Spleen (tissue), 11 donors: ENCODE measurements at regions not wholly inside any gene's neighbourhood (a gene's known extent, or its start where the extent isn't known, plus 50 kb on each side); places are given as distances from the start of the nearest gene placed in this dataset.

ENCODE experiments used
- DNase-seq: peaks from one replicate; pipeline ENCODE4 v3.0.0-alpha.2; 2020
- H3K27ac ChIP-seq, 8 donors: fragments of 200-600 bp; sonication (generic) in 7 of 8; 1 replicate in 4 of 8; 2 replicates in 4 of 8; pipeline versions ENCODE4 v1.5.0 to v1.8.0; 2016 to 2021; ENCODE audit warnings: inconsistent platforms in 4 of 8, mild to moderate bottlenecking in 4 of 8, moderate library complexity in 1 of 8
- H3K27me3 ChIP-seq, 7 donors: fragments of 200-600 bp; sonication (generic) in 6 of 7; replicated peaks in 1 of 7; 1 replicate in 4 of 7; 2 replicates in 3 of 7; pipeline versions ENCODE4 v1.5.0 to v1.8.0; 2016 to 2021; ENCODE audit warnings: inconsistent platforms in 3 of 7, mild to moderate bottlenecking in 1 of 7
- H3K36me3 ChIP-seq, 6 donors: fragments of 200-600 bp; sonication (generic) in 5 of 6; 1 replicate in 4 of 6; 2 replicates in 2 of 6; pipeline versions ENCODE4 v1.5.0 to v1.8.0; 2016 to 2021; ENCODE audit warnings: inconsistent platforms in 2 of 6
- H3K4me1 ChIP-seq, 6 donors: fragments of 200-600 bp; sonication (generic) in 5 of 6; 1 replicate in 3 of 6; 2 replicates in 3 of 6; pipeline versions ENCODE4 v1.5.0 to v1.8.0; 2016 to 2021; ENCODE audit warnings: inconsistent platforms in 3 of 6
- H3K4me3 ChIP-seq, 8 donors: fragments of 200-600 bp; sonication (generic) in 7 of 8; 1 replicate in 4 of 8; 2 replicates in 4 of 8; pipeline versions ENCODE4 v1.5.0 to v1.8.0; 2016 to 2021; ENCODE audit warnings: inconsistent platforms in 4 of 8, mild to moderate bottlenecking in 4 of 8, moderate library complexity in 2 of 8
- H3K9me3 ChIP-seq, 8 donors: fragments of 200-600 bp; sonication (generic) in 7 of 8; 1 replicate in 4 of 8; 2 replicates in 4 of 8; pipeline versions ENCODE4 v1.5.0 to v1.8.0; 2016 to 2021; ENCODE audit warnings: inconsistent platforms in 4 of 8
- CTCF ChIP-seq, 11 experiments: fragments of 200-600 bp in 7 of 11; fragments of 450-650 bp in 4 of 11; sonication (generic) in 4 of 11; IDR thresholded peaks in 8 of 11; conservative IDR thresholded peaks in 3 of 11; 1 replicate in 7 of 11; 2 replicates in 4 of 11; pipeline versions ENCODE4 v1.4.0 to v1.8.0; 2016 to 2021; ENCODE audit warnings: antibody characterized with exemption in 11 of 11, inconsistent platforms in 4 of 11, mild to moderate bottlenecking in 1 of 11
- POLR2A ChIP-seq, 3 donors: fragments of 450-650 bp; IDR thresholded peaks; one replicate each; pipeline ENCODE4 v1.5.1; 2017; ENCODE audit warnings: antibody characterized with exemption in 3 of 3, mild to moderate bottlenecking in 1 of 3
- POLR2AphosphoS5 ChIP-seq, 3 donors: sonication (generic); formaldehyde crosslinking; IDR thresholded peaks; one replicate each; pipeline ENCODE4 v1.5.1; 2017; ENCODE audit warnings: antibody characterized with exemption in 3 of 3
- WGBS, 5 donors: extraction: QIAGEN DNeasy Blood & Tissue Kit in 3 of 5; methylation state at CpG; one replicate each; pipeline versions ENCODE4 v1.1.5 to v1.1.7; 2013 to 2018; 5-methylcytosine and 5-hydroxymethylcytosine counted together
- intact Hi-C: fragments of 100-400 bp; cut with DNase I; formaldehyde crosslinking; loops from one replicate; pipeline ENCODE4 v1.15.0; 2023; ENCODE audit warnings: low total_unique reads
- donor health status: healthy with polysubstance abuse.
- donor health status: DM: no; HTN: no; CAD: no; lungs with moderate emphysema.
- donor health status: DM: no; HTN: no; CAD: no.
- donor health status: Bipolar disorder and iron deficiency.
- donor health status: healthy.
- donor health status: DM: no; HTN: no; CAD: no.
- donor health status: DM: yes; HTN: yes; CAD: no.

GRCh38 chr4:17286752-17287460 is 225.0 kb downstream of the QDPR start:
- WGBS, 5 donors = 65 to 86% (median 72%) methylated on average over 7 of the region's 7 CpGs
- intact Hi-C loops = no loop called here
- H3K36me3 ChIP-seq = no peaks in the 10 kb centered on the region
- no peak for DNase-seq
- TF ChIP-seq CTCF (IDR thresholded peaks at IDR 0.05 in 8 of 11, conservative IDR thresholded peaks at IDR 0.05 in 3 of 11) = no peak
- no peak for TF ChIP-seq POLR2AphosphoS5 (IDR thresholded peaks at IDR 0.05)
- no peak for TF ChIP-seq POLR2A (IDR thresholded peaks at IDR 0.05)
- H3K4me1 ChIP-seq = no peaks in the 10 kb centered on the region
- H3K27ac ChIP-seq = no peak overlapping the region
- H3K9me3 ChIP-seq = no peaks in the 10 kb centered on the region
- no peaks in the 10 kb centered on the region for H3K27me3 ChIP-seq
- H3K4me3 ChIP-seq = no peak overlapping the region

- H3K9me3 ChIP-seq = no peaks in the 10 kb centered on the region
- H3K4me1 ChIP-seq = no peaks in the 10 kb centered on the region
- no peak for TF ChIP-seq POLR2A (IDR thresholded peaks at IDR 0.05)
- TF ChIP-seq POLR2AphosphoS5 (IDR thresholded peaks at IDR 0.05) = no peak
- no peak for DNase-seq
- no peaks in the 10 kb centered on the region for H3K27me3 ChIP-seq
- H3K27ac ChIP-seq = no peak overlapping the region
- WGBS, 5 donors = 72 to 89% (median 75%) methylated on average over 4 of the region's 4 CpGs
- no peaks in the 10 kb centered on the region for H3K36me3 ChIP-seq
- H3K4me3 ChIP-seq = no peak overlapping the region
- intact Hi-C loops = no loop called here
These were observed 226.1 kb downstream of the QDPR start for GRCh38 chr4:17285747-17286146.

GRCh38 chr4:17284323-17285175 is 227.3 kb downstream of the QDPR start:
- TF ChIP-seq POLR2A (IDR thresholded peaks at IDR 0.05) (no peak), CTCF (IDR thresholded peaks at IDR 0.05 in 8 of 11, conservative IDR thresholded peaks at IDR 0.05 in 3 of 11) (no peak), POLR2AphosphoS5 (IDR thresholded peaks at IDR 0.05) (no peak)
- no peak for DNase-seq
- intact Hi-C loops = no loop called here

GRCh38 chr4:17283832-17284231 is 228.1 kb downstream of the QDPR start:
- peaks cover 0 to 5% (median 0%) of the 10 kb centered on the region in 6 donors for H3K4me1 ChIP-seq
- no peak overlapping the region for H3K27ac ChIP-seq
- WGBS, 5 donors = 79 to 91% (median 85%) methylated on average over 4 of the region's 4 CpGs
- H3K27me3 ChIP-seq = no peaks in the 10 kb centered on the region
- no peaks in the 10 kb centered on the region for H3K36me3 ChIP-seq
- DNase-seq = no peak
- intact Hi-C loops = no loop called here
- no peaks in the 10 kb centered on the region for H3K9me3 ChIP-seq
- no peak for TF ChIP-seq POLR2AphosphoS5 (IDR thresholded peaks at IDR 0.05)
- no peak for TF ChIP-seq POLR2A (IDR thresholded peaks at IDR 0.05)
- TF ChIP-seq CTCF (IDR thresholded peaks at IDR 0.05 in 8 of 11, conservative IDR thresholded peaks at IDR 0.05 in 3 of 11) = no peak
- no peak overlapping the region for H3K4me3 ChIP-seq

More at GRCh38 chr4:17284323-17285175, 227.3 kb downstream of the QDPR start:
- H3K4me1 ChIP-seq = peaks cover 0 to 5% (median 0%) of the 10 kb centered on the region in 6 donors
- H3K27ac ChIP-seq = no peak overlapping the region
- no peaks in the 10 kb centered on the region for H3K36me3 ChIP-seq
- 70 to 88% (median 77%) methylated on average over 5 of the region's 5 CpGs for WGBS, 5 donors
- H3K27me3 ChIP-seq = no peaks in the 10 kb centered on the region
- H3K9me3 ChIP-seq = no peaks in the 10 kb centered on the region
- H3K4me3 ChIP-seq = no peak overlapping the region
